HK-2 (cell line): ENCODE measurements at regions not wholly inside any gene's neighbourhood (a gene's known extent, or its start where the extent isn't known, plus 50 kb on each side); places are given as distances from the start of the nearest gene placed in this dataset.
"Not testable (repeated sequence)": the region's sequence is repeated elsewhere in the genome, so short reads cannot be mapped to it uniquely, and the experiment has no call there.

Experiments
- DNase-seq: peaks from one replicate; pipeline ENCODE4 v3.0.0-alpha.2; 2018; ENCODE audit not compliant: unreplicated experiment

GRCh38 chr3:130151555-130151954 is 69.9 kb downstream of the ALG1L2 start:
- not testable (repeated sequence) for DNase-seq

GRCh38 chr3:130153247-130153646 is 71.6 kb downstream of the ALG1L2 start:
- DNase-seq, result not testable (repeated sequence)

- not testable (repeated sequence) for DNase-seq
Observed at GRCh38 chr3:130155464-130155863, 73.8 kb downstream of the ALG1L2 start.

- DNase-seq, result not testable (repeated sequence)
Observed at GRCh38 chr3:130166856-130167255, 85.2 kb downstream of the ALG1L2 start.

- DNase-seq, result not testable (repeated sequence)
Observed at GRCh38 chr3:130175195-130175594, 93.6 kb downstream of the ALG1L2 start.

GRCh38 chr3:130176476-130177256 is 95.0 kb downstream of the ALG1L2 start:
- DNase-seq, result not testable (repeated sequence)

GRCh38 chr3:130178835-130179234 is 97.2 kb downstream of the ALG1L2 start:
- not testable (repeated sequence) for DNase-seq

- DNase-seq, result peak; percentile 0
Observed at GRCh38 chr3:130179353-130179970, 97.8 kb downstream of the ALG1L2 start.

- not testable (repeated sequence) for DNase-seq
Observed at GRCh38 chr3:130182475-130182874, 100.8 kb downstream of the ALG1L2 start.

GRCh38 chr3:130183689-130184088 is 102.1 kb downstream of the ALG1L2 start:
- DNase-seq, result not testable (repeated sequence)

- not testable (repeated sequence) for DNase-seq
Observed at GRCh38 chr3:130184152-130185024, 102.8 kb downstream of the ALG1L2 start.

- DNase-seq, result not testable (repeated sequence)
Observed at GRCh38 chr3:130201272-130201671, 119.6 kb downstream of the ALG1L2 start.

GRCh38 chr3:130203633-130204032 is 122.0 kb downstream of the ALG1L2 start:
- not testable (repeated sequence) for DNase-seq

- DNase-seq, result no peak
Observed at GRCh38 chr3:130227540-130227939, 117.9 kb upstream of the COL6A5 start.

GRCh38 chr3:130242850-130243569 is 102.5 kb upstream of the COL6A5 start:
- DNase-seq, result no peak

- DNase-seq, result no peak
Observed at GRCh38 chr3:130243808-130244207, 101.7 kb upstream of the COL6A5 start.

GRCh38 chr3:130250982-130251381 is 94.5 kb upstream of the COL6A5 start:
- DNase-seq, result no peak

GRCh38 chr3:130255442-130255841 is 90.0 kb upstream of the COL6A5 start:
- no peak for DNase-seq

GRCh38 chr3:130256821-130257340 is 88.6 kb upstream of the COL6A5 start:
- DNase-seq, result no peak

- no peak for DNase-seq
Observed at GRCh38 chr3:130258532-130258952, 86.9 kb upstream of the COL6A5 start.

- DNase-seq, result no peak
Observed at GRCh38 chr3:130259166-130259874, 86.2 kb upstream of the COL6A5 start.
